ENCODE measurements at regions not wholly inside any gene's neighbourhood (a gene's known extent, or its start where the extent isn't known, plus 50 kb on each side); places are given as distances from the start of the nearest gene placed in this dataset.

DNA sequence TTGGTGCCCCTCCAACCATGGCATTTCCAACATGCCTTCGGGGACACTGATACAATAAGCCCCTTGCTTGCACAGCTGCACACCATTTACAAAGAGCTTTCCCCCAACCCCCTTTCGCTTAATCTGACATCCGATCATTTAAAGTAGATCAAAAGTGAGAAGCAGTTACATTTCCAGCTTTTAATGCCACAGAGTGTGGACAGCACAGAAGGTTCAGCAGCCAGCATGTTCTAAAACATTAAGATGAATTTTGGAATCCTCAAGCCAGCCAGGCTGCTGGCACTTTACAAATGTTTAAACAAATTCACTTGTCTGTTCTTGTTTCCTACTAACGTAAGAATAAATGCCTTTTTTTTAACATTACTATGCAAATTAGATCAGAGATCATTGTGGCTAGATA, 284.4 kb upstream of the LDB2 start:
- TF ChIP-seq GATA1 (IDR thresholded peaks at IDR 0.05; ENCODE audit: low read depth, low read length) (no peak), POLR2A (IDR thresholded peaks at IDR 0.05; ENCODE audit: low read length) (no peak)
- no peak for DNase-seq

- TF ChIP-seq GATA1 (IDR thresholded peaks at IDR 0.05; ENCODE audit: low read depth, low read length): no peak
- TF ChIP-seq POLR2A (IDR thresholded peaks at IDR 0.05; ENCODE audit: low read length): no peak
- DNase-seq: no peak
Measured at GRCh38 chr4:17174751-17175150, 276.3 kb upstream of the LDB2 start.

GRCh38 chr4:17173300-17173699, 274.9 kb upstream of the LDB2 start:
- TF ChIP-seq GATA1 (IDR thresholded peaks at IDR 0.05; ENCODE audit: low read depth, low read length) (no peak), POLR2A (IDR thresholded peaks at IDR 0.05; ENCODE audit: low read length) (no peak)
- peak in 1 of 2 experiments; percentile 9 for DNase-seq

DNA sequence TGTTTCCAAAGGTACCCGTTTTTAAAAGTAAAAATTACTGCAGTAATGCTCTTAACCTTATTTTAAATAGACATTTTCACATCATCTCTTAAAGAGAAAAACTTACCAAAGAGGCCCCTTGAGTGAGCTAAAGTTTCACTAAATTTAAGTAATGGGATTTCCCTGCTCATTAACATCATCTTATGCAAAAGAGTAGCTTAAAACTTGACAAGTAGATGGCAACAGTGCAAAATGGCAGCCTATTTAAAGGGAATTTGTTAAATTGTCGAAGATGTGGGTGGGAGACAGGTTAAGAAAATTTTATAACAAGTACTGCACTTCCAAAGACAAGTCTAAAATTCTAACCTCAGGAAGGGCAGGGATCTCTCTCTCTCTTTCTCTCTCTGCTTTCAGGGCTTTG, 271.7 kb upstream of the LDB2 start:
- TF ChIP-seq GATA1 (IDR thresholded peaks at IDR 0.05; ENCODE audit: low read depth, low read length) (no peak), POLR2A (IDR thresholded peaks at IDR 0.05; ENCODE audit: low read length) (no peak)
- no peak for DNase-seq

- no peak for TF ChIP-seq GATA1 (IDR thresholded peaks at IDR 0.05; ENCODE audit: low read depth, low read length)
- TF ChIP-seq POLR2A (IDR thresholded peaks at IDR 0.05; ENCODE audit: low read length): no peak
- DNase-seq: no peak
Measured at GRCh38 chr4:17169699-17170098, 271.3 kb upstream of the LDB2 start.

DNA sequence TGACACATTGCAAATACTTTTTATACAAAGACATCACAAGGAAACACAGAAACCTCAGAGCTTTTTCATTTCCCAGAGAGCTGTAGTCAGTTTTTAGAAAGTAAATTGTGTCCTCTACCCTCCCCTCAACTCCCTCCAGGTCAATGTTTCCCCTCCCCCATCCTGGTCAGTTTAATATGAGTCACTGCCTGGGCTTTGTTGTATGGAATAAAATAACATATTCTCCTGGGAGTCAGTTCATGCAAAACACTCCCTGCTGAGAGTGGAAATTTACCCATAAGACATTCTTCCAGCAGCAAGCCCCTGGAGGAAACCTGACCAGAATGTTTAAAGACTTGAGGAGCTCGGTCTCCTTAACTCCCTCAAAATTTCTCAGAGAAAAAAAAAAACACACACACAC, 270.1 kb upstream of the LDB2 start:
- no peak for DNase-seq
- TF ChIP-seq POLR2A (IDR thresholded peaks at IDR 0.05; ENCODE audit: low read length) (no peak), GATA1 (IDR thresholded peaks at IDR 0.05; ENCODE audit: low read depth, low read length) (no peak)

DNA sequence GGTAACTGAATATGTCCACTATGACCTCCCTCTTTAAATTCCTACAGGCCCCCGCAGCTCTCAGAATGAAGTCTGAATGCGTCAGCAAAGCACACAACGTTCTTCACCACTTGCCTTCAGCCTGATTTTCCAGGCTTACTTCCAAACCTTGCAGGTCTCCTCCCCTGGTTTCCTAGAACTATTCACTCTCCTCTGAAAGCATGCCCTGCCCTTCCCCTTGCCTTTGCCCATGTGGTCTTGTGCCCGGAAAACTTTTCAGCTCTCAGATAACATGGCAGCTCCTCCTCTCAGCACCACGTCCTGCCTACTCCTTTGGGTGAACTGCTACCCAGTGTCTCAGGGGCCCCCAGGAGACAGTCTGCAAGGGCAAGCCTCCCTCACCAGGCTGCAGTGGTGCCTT, 268.5 kb upstream of the LDB2 start:
- no peak for TF ChIP-seq GATA1 (IDR thresholded peaks at IDR 0.05; ENCODE audit: low read depth, low read length)
- TF ChIP-seq POLR2A (IDR thresholded peaks at IDR 0.05; ENCODE audit: low read length): no peak
- DNase-seq: no peak

DNA sequence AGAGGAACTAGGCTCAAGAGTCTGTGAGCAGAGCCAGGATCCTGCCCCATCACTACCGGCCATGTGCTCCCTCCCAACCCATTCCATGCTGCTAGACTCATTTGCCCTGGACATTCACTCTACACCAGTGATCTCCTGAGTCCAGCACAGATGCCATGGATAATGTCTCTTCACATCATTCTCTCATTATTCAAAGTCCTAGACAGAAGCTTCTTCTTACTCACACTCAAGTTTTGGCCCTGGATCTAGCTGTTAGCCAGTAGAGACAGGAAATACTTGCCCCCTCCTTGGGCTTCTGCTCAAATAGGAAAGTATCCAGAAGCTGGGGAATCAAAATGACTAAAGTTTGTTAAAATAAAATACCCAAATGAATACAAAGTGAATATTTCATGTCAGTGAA, 266.8 kb upstream of the LDB2 start:
- TF ChIP-seq POLR2A (IDR thresholded peaks at IDR 0.05; ENCODE audit: low read length): no peak
- TF ChIP-seq GATA1 (IDR thresholded peaks at IDR 0.05; ENCODE audit: low read depth, low read length): no peak

DNA sequence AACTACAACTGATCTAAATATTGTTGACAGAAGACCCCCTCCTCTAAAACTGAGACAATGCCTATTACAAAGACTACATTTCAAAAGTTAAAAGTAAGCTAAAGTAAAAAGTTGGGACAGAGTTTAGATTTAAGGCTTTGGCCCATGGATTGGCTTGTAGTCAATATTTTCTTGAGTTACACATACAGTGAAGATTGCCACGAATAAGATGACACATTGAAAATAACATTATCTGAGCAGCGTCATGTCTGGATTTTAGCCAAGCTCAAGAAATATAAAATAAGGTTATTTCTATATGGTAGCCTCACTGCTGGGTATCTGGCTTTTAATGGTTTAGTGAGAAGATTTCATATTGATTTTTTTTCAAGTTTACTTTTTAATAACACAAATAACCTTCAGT, 266.2 kb upstream of the LDB2 start:
- no peak for DNase-seq
- TF ChIP-seq GATA1 (IDR thresholded peaks at IDR 0.05; ENCODE audit: low read depth, low read length): no peak
- TF ChIP-seq POLR2A (IDR thresholded peaks at IDR 0.05; ENCODE audit: low read length): no peak

More for the DNA sequence above, 266.8 kb upstream of the LDB2 start:
- no peak for DNase-seq

- TF ChIP-seq GATA1 (IDR thresholded peaks at IDR 0.05; ENCODE audit: low read depth, low read length) (no peak), POLR2A (IDR thresholded peaks at IDR 0.05; ENCODE audit: low read length) (no peak)
Measured at GRCh38 chr4:17163156-17163771, 264.8 kb upstream of the LDB2 start.

DNA sequence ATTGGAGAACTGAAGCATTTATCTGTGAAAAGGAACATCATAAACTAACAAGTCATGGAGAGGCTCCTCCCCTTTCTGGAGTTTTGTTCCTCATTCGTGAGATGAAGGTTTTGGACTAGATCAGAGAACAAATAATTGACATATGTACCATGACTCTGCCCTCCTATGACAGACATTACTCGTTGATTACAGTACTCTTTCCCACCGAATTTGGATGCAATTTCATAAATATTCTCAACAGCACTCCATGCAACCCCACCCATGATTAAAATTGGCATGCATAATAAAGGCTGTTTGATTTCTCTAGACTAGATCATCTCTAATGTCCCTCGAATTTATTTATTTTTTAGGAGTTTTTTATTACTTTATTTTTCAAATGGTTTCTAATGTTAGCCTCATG, 258.9 kb upstream of the LDB2 start:
- no peak for TF ChIP-seq POLR2A (IDR thresholded peaks at IDR 0.05; ENCODE audit: low read length)
- no peak for TF ChIP-seq GATA1 (IDR thresholded peaks at IDR 0.05; ENCODE audit: low read depth, low read length)

More at GRCh38 chr4:17163156-17163771, 264.8 kb upstream of the LDB2 start:
- no peak for DNase-seq

DNA sequence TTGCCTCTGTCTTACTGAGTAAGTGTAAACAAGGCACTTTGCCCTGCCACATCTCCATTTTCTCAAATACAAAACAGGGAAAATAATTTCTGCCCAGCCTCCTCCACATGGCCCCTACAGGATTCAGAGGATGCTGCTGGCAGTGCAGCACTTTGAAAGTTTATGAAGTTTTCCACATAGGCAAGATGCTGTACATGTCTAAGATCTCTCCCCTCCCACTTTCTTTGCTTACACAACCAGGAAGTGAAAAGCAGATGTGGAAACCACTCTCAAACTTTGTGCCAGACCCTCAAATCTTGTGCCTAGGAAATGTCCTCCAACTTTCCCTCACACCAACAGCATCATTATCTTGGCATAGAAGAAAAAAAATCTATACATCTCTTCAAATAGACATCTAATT, 257.0 kb upstream of the LDB2 start:
- DNase-seq: no peak
- TF ChIP-seq GATA1 (IDR thresholded peaks at IDR 0.05; ENCODE audit: low read depth, low read length) (no peak), POLR2A (IDR thresholded peaks at IDR 0.05; ENCODE audit: low read length) (no peak)

More for the DNA sequence above, 258.9 kb upstream of the LDB2 start:
- DNase-seq: no peak

GRCh38 chr4:17153572-17153971, 255.1 kb upstream of the LDB2 start:
- TF ChIP-seq POLR2A (IDR thresholded peaks at IDR 0.05; ENCODE audit: low read length) (no peak), GATA1 (IDR thresholded peaks at IDR 0.05; ENCODE audit: low read depth, low read length) (no peak)
- DNase-seq: no peak

GRCh38 chr4:17152941-17153540, 254.6 kb upstream of the LDB2 start:
- DNase-seq: no peak
- TF ChIP-seq POLR2A (IDR thresholded peaks at IDR 0.05; ENCODE audit: low read length) (no peak), GATA1 (IDR thresholded peaks at IDR 0.05; ENCODE audit: low read depth, low read length) (no peak)

DNA sequence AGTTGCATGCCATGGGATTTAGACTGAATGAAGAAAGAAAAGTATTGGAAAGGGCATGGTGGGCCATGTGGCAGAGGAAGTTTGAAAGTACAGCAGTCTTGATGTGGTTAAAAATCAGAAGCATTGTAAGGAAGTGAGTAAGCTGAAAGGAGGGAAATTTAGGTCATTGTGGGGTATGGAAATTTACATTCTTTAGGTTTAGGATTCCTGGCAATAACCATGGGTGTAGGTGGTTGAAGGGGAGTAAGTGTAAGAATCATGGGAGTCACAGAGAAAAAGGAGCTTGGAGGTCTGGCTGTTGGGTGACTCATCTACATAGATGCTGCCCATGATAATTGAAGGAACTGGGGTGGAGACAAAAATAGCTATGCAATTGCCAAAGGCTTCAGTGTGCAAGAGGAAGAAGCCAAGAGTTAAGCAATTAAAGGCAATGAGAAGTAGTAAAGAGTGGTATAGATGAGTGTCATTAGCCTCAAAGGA, 243.8 kb upstream of the LDB2 start:
- TF ChIP-seq POLR2A (IDR thresholded peaks at IDR 0.05; ENCODE audit: low read length) (no peak), GATA1 (IDR thresholded peaks at IDR 0.05; ENCODE audit: low read depth, low read length) (no peak)
- no peak for DNase-seq

All from erythroblast (primary cell).